ENCODE measurements at regions not wholly inside any gene's neighbourhood (a gene's known extent, or its start where the extent isn't known, plus 50 kb on each side); places are given as distances from the start of the nearest gene placed in this dataset.

DNA sequence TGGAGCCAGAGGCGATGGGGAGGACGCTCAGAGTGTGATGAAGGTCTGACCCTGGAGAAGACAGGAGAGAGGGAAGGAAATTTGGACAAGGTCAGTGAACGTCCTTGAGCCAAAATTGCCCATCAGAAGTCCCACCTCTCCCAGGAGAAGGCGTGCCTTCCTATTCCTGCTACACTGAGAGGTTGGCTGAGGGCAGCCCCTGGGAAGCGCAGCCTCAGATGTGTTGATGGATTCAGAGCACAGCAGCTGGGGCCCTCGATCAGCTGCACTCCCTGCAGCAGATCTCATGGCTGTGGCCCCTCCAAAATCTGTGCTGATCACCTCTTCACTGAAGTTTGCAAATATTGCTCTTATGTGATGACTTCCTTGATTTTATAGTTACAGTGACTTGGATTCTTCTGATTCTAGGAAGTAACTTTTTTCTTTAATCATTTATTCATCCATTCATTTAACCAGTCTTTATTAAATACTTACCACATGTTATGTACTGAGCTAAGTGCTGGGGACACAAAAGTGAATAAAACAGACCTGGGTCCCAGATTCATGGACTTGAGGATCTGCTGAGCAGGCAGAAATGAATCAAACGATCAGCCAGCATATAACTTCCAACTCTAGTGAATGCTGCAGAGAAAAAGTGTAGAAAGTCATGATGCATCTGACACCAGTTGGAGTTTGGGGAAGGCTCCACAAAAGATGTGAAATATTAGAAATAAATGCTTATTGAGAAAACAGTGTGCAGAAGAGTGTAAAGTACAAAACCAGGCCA lies 69.6 kb upstream of the ARMC2 start:
- no peak for DNase-seq (ENCODE audit: low read depth)

DNA sequence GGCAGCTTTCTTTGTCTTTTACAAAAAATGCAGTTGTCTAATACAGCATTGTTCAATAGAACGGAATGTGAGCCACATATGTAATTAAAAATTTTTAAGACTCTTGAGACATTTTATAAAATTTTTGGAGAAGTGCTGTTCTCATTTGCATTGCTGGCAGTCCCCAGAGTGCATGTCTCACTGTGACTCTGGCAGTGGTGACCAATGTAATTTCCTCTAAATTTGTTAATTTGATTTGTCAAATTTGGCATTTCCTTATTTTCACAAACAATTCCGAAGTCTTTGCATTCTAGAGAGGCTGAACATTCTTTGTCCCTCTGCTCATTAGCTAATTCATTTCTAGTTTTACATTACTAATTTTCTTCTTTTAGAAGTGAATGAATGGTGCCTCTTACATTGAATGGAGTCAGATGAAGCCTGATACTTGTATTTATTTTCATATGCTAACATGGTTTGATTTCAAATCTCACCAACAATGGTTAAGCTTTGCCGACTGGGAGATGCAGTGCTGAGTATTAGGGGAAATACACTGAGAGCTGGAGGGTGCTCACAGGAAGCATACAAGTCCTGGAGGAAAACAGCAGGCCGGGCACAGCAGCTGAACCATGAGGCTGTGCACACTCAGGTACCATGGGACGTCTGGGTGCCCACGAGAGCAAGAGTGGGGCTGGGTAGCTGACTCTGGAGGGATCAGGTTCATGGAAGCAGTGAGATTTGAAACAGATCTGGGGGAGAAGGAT lies 68.5 kb upstream of the ARMC2 start:
- no peak for DNase-seq (ENCODE audit: low read depth)

DNA sequence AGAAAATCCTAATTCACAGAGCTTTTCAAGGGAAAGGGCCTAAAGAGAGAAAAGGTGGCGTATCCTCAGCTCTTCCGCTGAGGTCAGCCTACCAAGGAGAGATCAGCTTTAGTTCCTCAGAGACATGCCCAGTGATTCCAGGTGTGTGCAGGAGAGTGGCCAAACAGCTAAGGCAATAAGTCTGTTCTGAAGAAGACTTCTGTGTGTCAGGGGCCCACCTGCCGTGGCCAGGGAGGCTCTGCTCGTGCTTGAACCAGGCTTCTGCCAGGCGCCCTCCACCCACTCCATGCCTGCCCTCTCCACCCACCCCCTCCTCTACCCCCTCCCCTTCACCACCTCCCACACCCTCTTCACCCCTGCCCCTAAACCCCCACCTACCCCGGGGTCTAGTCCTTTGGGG lies 67.4 kb upstream of the ARMC2 start:
- DNase-seq (ENCODE audit: low read depth), result no peak

DNA sequence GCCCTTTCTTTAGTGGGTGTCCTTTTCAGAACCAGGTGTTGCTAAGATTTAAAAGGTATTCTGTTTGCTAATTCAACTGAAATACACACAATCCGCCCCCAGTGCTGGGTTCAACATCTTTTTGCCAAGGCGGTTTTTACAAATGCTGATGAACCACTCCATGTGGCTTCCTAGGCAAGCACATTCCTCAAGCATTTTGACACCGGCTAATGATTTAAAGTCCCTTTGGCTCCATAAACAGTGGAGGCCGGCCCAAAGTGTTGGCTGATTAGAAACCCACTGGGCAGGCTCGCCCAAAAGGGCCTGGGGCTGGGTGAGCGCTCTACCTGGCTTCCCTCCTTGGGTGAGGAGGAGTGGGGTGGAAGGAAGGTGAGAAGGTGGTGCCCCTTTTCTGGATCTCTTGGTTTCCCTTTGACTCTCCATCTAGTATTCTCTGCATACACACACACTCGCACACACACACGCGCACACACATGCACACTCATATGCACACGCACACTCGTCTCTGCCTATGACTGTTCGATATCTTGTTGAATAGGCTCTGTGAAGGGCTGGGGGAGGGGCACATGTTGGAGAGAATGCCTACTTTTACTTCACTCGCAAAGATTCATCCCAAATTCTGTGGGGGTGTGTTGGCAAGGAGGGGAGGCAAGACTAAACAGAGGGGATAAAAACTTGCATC lies 66.7 kb upstream of the ARMC2 start:
- peak; percentile 32 for DNase-seq (ENCODE audit: low read depth)

DNA sequence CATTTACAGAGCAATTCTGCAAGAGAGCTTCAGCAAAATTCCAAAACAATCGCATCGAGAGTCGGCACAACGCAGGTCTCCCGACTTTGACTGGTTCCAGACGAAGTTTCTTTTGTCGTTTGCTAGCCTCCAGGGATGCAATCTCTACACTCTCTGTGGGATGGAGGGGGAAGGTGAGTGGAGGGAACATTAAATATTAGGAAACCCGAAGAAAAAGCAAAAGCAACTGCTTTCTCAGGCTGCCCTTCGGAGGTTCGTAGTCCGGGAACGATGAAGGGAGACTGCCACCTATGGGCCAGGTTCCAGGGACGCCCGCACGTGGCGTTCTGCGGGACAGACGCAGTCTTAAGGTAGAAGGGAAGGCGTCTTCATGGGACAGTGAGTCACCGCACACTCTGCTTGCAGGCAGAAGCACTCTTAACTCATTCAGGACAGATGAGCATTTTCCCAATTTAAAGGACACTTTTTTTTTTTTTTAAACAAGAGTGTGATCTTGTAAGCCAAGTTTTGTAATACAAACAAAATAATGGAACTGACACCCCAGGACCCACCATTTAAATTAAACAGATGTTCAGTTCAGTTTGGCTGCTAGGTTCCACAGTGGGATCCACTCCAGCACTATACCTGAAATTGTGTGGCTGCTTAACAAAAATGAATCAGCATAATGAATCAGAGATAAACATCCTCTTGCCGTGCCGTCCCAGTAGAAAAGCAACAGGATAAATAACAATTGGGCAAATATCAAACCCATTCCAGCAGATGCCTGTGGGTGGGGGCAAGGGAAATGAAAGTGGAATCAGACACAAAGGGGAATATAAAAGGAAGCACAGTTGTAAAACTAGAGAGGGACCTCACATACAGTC lies 65.8 kb upstream of the ARMC2 start:
- DNase-seq (ENCODE audit: low read depth), result peak; percentile 92

DNA sequence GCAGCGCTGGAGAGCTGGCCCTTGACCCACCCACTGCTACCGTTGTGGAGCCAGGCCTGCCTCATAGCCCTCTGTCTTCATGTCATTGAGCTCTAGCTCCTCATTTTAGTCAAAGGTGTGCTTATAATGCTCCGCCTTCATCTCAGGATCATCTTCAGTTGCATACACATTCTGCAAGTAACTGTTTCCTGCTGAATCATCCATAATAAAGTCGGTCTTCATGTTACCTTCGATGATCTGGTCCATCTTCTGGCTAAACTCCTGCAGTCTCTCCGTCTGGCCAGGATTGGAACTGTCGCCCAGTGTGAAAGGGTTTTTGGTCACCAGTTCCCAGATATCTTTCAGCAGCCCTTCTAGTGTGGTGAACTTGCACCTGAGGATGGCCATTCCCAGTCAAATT lies 62.6 kb upstream of the ARMC2 start:
- DNase-seq (ENCODE audit: low read depth), result no peak

DNA sequence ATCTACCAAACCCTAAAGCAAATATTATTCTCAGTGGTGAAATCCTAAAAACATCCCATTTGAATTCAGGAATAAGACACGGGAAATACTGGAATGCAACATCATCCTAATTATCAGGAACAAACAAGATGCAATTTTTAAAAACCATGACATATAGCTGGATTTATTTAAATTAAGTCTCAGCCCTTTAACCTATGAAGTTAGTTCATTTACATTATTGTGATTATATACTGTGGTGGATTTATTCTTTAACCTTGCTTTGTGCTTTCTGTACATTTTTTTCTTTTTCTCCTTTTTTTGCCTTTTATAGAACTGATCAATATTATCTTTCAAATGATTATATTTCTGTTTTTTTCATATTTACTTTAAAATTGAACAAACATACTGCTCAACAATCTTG lies 59.8 kb upstream of the ARMC2 start:
- no peak for DNase-seq (ENCODE audit: low read depth)

DNA sequence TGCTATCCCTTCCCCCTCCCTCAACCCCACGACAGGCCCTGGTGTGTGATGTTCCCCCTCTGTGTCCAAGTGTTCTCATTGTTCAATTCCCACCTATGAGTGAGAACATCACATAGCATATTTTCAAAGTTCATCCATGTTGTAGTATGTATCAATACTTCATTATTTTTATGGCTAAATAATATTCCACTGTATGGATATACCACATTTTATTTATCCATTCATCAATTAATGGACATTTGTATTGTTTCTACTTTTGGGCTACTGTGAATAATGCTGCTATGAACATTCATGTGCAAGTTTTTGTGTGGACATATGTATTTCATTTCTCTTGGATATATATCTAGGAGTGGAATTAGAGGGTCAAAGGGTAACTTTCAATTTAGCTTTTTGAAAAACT lies 58.7 kb upstream of the ARMC2 start:
- DNase-seq (ENCODE audit: low read depth), result no peak

DNA sequence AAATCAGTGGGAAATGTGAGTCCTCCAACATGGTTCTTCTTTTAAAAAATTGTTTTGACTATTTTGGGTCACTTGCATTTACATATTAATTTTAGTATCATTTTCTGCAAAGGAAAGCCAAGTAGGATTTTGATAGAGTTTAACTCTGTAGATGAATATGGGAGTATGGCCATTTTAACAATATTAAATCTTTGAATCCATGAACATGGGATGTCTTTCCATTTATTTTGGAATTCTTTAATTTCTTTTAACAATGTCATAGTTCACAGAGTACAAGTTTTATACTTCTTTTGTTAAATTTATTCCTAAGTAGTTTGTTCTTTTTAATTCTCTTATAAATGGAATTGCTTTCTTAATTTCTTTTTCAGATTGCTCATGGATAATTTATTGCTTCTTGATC lies 56.5 kb upstream of the ARMC2 start:
- DNase-seq (ENCODE audit: low read depth), result no peak

DNA sequence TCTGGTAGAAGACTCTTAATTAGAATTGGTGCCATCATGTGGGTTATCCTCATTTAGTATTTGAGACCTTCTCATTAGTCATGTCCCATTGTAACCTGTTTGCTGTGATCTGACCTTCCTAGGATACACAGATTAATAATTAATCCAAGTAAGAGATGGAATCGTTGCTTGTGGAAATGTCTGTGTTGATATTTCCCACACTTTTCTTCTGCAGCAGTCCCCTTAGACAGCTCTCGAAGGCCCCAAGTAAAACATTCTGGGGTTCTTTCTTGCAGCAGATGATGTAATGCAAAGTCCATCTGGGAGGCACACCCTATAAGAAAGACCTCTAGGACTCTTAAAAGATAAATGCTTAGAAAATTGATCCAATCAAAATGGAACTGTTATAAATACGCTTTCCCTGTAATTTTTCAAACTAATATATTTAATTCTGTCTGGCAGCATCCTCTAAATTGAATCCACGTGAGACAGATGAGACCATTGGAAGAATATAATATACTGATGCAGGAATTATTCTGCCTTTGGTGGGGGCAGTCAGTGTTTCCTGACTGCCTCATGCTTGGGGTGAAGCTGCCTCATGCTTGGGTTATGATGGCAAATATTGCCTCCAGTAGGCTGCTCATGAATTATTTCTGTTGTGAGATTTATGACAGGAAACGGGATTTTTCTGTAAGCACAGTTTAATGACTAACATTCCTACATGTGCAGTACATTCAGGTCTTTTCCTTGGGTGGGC lies 54.5 kb upstream of the ARMC2 start:
- peak; percentile 40 for DNase-seq (ENCODE audit: low read depth)

DNA sequence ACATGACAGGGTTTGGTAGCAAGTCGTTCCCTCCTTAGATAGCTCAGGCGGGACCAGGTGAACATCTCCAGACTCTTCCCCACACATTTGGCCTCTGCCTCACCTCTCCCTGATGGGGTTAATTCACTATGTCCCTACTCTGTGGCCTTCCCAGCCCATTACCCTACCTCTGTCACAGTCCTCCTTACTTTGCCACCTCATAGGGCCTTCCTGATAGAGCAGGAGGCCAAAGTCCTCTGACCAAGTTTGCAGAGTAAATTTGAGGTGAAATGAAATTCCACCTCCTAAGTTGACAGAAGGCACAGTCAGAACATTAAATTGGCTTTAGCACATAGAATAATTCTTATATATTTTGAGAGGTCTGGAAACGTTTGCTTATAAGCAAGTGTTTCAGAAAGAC lies 53.1 kb upstream of the ARMC2 start:
- DNase-seq (ENCODE audit: low read depth), result no peak

DNA sequence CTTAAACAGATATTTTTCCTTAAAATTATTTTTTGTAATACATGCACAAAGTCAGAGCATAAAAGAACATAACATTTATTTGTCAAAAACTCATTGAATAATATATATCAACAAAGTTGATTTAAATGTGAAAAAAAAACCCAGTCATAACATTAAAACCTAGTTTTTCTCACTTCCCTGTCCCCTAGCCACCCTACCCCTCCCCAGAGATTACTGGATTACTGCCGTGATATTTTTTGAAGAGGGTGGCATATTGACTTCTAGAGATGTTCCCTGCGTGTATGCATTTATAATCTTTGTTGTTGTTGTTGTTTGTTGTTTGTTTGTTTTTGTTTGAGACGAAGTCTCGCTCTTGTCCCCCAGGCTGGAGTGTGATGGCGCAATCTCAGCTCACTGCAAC lies 52.4 kb upstream of the ARMC2 start:
- no peak for DNase-seq (ENCODE audit: low read depth)

DNA sequence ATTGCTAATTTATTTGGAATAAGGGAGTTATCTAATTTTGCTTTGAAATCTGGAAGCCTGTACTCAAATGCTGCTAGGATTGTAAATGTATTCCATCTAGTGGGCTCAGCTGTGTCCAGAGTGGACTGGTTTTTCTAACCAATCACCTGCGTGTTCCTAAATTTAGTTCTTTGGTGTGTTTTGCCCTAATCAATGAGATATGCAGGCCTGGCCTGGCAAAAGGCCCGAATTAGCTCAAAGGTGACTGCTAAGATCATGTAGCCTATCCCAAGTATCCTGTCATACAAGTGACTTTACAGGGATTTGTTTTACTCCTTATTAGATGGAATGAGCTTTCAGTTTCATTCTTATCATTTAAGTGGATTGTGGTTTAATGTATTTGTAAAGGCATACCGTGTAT lies 51.3 kb upstream of the ARMC2 start:
- DNase-seq (ENCODE audit: low read depth), result peak; percentile 8

DNA sequence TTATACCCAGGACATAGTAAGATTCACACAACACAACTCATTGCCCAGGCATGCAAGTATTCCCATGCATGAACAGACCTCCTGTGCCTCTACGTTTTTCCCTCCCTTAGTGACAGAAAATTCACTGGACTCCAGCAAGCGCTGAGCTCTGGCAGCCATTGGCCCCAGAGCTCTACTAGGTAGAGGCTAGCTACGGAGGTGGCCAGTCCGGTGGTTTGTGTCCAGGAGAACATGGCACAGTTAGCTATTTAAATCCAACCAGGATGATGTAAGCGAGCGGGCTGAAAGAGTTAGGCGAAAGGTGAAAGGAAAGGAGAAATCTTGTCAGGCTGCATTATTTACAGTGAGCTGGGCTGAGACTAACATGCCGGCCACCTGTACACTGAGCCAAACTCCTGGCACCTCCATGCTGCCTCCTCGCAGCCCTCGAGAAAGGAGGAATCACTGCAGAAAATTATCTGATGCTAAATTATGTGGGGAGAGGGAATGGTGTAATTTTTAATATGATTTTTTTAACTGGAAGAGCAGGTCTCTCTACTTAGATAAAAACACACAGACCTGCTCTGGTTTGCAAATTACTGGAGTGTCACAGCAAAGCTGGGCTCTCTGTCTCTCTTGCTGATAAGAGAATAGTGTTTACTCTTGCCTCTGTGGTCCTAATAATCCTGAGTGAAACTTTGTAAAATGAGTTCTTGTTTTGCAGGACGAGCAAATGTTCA lies 50.1 kb upstream of the ARMC2 start:
- peak; percentile 13 for DNase-seq (ENCODE audit: low read depth)

Measured in ELR (cell line).